Breast epithelium (tissue), 4 donors: ENCODE measurements at regions not wholly inside any gene's neighbourhood (a gene's known extent, or its start where the extent isn't known, plus 50 kb on each side); places are given as distances from the start of the nearest gene placed in this dataset.

Experiments
- DNase-seq, 2 donors: peaks; one replicate each; pipeline ENCODE4 v3.0.0-alpha.2; 2019; ENCODE audit warnings: low spot score in 2 of 2
- H3K27ac ChIP-seq, 2 donors: fragments of 200-600 bp; sonication (generic) in 1 of 2; one replicate each; pipeline ENCODE4 v1.5.1; 2016 to 2019; ENCODE audit warnings: mild to moderate bottlenecking in 1 of 2
- H3K27me3 ChIP-seq, 2 donors: fragments of 200-600 bp; sonication (generic) in 1 of 2; one replicate each; pipeline versions ENCODE4 v1.5.1 to v1.6.0; 2017 to 2019; ENCODE audit warnings: control low read depth in 1 of 2, mild to moderate bottlenecking in 1 of 2
- H3K36me3 ChIP-seq: fragments of 200-600 bp; one replicate; pipeline ENCODE4 v1.5.1; 2019
- H3K4me1 ChIP-seq, 2 donors: fragments of 200-600 bp; sonication (generic); one replicate each; pipeline ENCODE4 v1.5.1; 2016 to 2019; ENCODE audit warnings: control low read depth in 1 of 2
- H3K4me3 ChIP-seq, 3 donors: fragments of 200-600 bp; sonication (generic); 1 replicate in 2 of 3; 2 replicates in 1 of 3; pipeline ENCODE4 v1.5.1; 2016 to 2019; ENCODE audit warnings: mild to moderate bottlenecking in 3 of 3, moderate library complexity in 2 of 3
- H3K9me3 ChIP-seq, 2 donors: fragments of 200-600 bp; sonication (generic) in 1 of 2; one replicate each; pipeline ENCODE4 v1.5.1; 2016 to 2019; ENCODE audit warnings: control low read depth in 1 of 2
- POLR2A ChIP-seq: fragments of 450-650 bp; IDR thresholded peaks from one replicate; pipeline ENCODE4 v1.6.1; 2016; ENCODE audit warnings: antibody characterized with exemption, mild to moderate bottlenecking, moderate library complexity
- POLR2AphosphoS5 ChIP-seq, 3 donors: sonication (generic); formaldehyde crosslinking; IDR thresholded peaks; one replicate each; pipeline ENCODE4 v1.6.1; 2017; ENCODE audit warnings: antibody characterized with exemption in 3 of 3
- intact Hi-C: fragments of 100-400 bp; cut with DNase I; formaldehyde crosslinking; loops from one replicate; pipeline ENCODE4 v1.15.1; 2023; ENCODE audit warnings: low total_unique reads
- TF ChIP-seq, protein P1 (sequence below), 3 donors: fragments of 450-650 bp; IDR thresholded peaks; one replicate each; pipeline ENCODE4 v1.5.1; 2016 to 2017; ENCODE audit warnings: antibody characterized with exemption in 3 of 3, mild to moderate bottlenecking in 3 of 3, moderate library complexity in 3 of 3

DNA sequence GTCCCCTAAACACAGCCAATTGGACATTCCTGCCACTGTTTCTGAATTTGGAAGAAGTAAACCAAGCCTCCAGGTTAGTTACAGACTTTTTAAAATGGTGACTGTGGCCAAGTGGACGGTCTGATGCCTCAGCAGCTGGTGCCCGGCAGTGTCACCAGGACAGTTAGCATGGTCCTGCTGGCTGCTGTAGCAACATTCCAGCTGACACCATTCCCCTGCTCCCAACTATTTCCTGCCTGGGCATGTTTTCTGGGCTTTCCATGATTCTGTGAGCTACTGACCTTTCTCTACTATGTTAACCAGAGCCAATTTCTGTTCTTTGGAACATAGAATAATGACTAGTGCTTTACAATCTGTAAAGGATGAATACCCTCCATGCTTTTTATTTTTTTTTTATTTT, 95.0 kb downstream of the TLR5 start:
- Histone ChIP-seq H3K9me3 (peaks cover 0 to 19% of the 10 kb centered on the region in 2 donors), H3K4me1 (no peaks in the 10 kb centered on the region), H3K27me3 (no peaks in the 10 kb centered on the region), H3K36me3 (no peaks in the 10 kb centered on the region), H3K4me3 (no peak overlapping the region), H3K27ac (no peak overlapping the region)
- DNase-seq: peak in 1 of 2 donors; percentile 46
- intact Hi-C loops: no loop called here
- TF ChIP-seq POLR2A: no peak
- TF ChIP-seq, protein P1, sequence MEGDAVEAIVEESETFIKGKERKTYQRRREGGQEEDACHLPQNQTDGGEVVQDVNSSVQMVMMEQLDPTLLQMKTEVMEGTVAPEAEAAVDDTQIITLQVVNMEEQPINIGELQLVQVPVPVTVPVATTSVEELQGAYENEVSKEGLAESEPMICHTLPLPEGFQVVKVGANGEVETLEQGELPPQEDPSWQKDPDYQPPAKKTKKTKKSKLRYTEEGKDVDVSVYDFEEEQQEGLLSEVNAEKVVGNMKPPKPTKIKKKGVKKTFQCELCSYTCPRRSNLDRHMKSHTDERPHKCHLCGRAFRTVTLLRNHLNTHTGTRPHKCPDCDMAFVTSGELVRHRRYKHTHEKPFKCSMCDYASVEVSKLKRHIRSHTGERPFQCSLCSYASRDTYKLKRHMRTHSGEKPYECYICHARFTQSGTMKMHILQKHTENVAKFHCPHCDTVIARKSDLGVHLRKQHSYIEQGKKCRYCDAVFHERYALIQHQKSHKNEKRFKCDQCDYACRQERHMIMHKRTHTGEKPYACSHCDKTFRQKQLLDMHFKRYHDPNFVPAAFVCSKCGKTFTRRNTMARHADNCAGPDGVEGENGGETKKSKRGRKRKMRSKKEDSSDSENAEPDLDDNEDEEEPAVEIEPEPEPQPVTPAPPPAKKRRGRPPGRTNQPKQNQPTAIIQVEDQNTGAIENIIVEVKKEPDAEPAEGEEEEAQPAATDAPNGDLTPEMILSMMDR (IDR thresholded peaks at IDR 0.05): no peak
- no peak for TF ChIP-seq POLR2AphosphoS5 (IDR thresholded peaks at IDR 0.05)

DNA sequence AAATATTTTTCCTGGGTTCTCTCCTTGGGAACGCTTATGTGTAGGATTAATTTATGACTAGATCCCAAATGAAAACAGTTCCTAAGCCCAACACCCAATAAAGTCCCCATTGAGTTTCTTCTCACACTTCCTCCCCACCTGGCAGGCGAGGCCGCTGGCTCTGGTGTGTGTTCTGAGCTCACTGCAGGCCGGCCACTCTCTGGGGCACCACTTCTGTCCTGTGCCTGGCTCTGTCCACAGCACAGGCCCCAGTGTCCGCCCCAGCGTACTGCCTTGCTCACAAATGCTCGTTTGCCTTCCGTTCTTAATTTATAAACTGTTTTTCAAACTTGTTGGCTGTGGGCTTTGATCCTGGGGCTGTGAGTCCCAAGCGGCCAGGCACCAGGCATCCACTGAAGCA, 90.6 kb downstream of the TLR5 start:
- intact Hi-C loops: no loop called here
- H3K4me3 ChIP-seq: no peak overlapping the region
- no peak overlapping the region for H3K27ac ChIP-seq
- H3K4me1 ChIP-seq: no peaks in the 10 kb centered on the region
- no peaks in the 10 kb centered on the region for H3K36me3 ChIP-seq
- DNase-seq: no peak
- H3K27me3 ChIP-seq: no peaks in the 10 kb centered on the region
- TF ChIP-seq POLR2AphosphoS5 (IDR thresholded peaks at IDR 0.05): no peak
- H3K9me3 ChIP-seq: no peaks in the 10 kb centered on the region

DNA sequence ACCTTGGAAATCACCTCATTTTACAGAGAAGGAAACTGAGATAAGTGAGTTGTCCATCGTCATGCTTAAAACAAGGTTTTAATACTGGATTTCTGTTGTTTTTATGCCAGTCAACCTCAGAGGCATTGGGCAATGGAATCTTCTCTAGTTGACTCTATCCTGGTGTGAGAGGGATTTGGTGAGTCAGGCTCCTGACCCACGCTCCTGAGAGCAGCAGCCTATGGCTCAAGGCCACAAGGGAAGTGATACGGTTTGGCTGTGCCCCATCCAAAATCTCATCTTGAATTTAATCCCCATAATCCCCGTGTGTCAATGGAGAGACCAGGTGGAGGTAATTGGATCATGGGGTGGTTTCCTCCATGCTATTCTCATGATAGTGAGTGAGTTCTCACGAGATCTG, 90.1 kb downstream of the TLR5 start:
- Histone ChIP-seq H3K4me1 (no peaks in the 10 kb centered on the region), H3K36me3 (no peaks in the 10 kb centered on the region), H3K27me3 (no peaks in the 10 kb centered on the region), H3K4me3 (no peak overlapping the region), H3K27ac (no peak overlapping the region), H3K9me3 (no peaks in the 10 kb centered on the region)
- intact Hi-C loops: no loop called here
- TF ChIP-seq POLR2A (no peak), POLR2AphosphoS5 (IDR thresholded peaks at IDR 0.05) (no peak)
- TF ChIP-seq, protein P1 (IDR thresholded peaks at IDR 0.05): no peak
- no peak for DNase-seq

DNA sequence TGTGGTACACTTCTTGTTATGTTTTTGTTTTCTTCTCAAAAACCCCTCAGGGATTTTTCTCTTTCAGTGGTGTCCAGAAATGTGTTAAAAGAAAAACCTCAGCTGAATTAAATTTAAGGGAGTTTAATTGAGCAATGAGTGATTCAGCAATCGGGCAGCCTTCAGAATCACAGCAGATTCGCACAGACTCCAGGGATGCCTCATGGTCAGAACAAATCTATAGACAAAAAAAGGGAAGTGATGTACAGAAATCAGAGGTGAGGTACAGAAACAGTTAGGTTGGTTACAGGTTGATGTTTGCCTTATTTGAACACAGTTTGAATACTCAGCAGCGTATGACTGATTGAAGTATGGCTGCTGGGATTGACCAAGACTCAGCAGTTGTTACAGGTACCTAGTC, 86.2 kb downstream of the TLR5 start:
- no peak for DNase-seq
- Histone ChIP-seq H3K4me1 (no peaks in the 10 kb centered on the region), H3K27ac (no peak overlapping the region), H3K27me3 (no peaks in the 10 kb centered on the region), H3K36me3 (no peaks in the 10 kb centered on the region), H3K4me3 (no peak overlapping the region), H3K9me3 (no peaks in the 10 kb centered on the region)
- intact Hi-C loops: no loop called here
- TF ChIP-seq POLR2A: no peak
- TF ChIP-seq, protein P1 (IDR thresholded peaks at IDR 0.05): no peak
- TF ChIP-seq POLR2AphosphoS5 (IDR thresholded peaks at IDR 0.05): no peak

DNA sequence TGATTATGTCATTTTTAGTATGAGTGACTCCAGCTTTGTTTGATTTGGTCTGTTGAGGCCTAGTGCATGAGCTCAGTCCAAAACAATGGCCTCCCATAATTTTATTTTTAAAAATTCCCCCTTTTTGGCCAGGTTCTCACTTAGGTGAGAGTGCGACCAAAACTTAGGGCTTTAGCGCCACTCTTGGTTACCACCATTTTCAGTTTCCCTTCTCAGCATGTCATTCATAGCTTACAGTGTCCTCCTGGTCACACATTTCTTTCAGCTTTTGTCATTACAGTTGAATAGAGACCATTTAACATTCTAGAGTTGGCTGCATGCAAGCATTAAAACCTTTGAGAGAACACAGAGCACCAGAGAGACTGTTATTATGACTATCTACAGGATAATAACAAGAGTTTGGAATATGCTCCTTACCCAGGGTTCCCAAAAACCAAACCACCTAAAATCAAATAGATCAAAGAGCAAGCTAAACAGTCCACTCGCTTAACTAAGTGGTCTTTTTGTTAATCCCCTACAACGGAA, 85.4 kb downstream of the TLR5 start:
- no peaks in the 10 kb centered on the region for H3K27me3 ChIP-seq
- H3K36me3 ChIP-seq: no peaks in the 10 kb centered on the region
- intact Hi-C loops: no loop called here
- no peak for DNase-seq
- no peak overlapping the region for H3K4me3 ChIP-seq
- H3K27ac ChIP-seq: no peak overlapping the region
- TF ChIP-seq POLR2AphosphoS5 (IDR thresholded peaks at IDR 0.05) (no peak), POLR2A (no peak)
- TF ChIP-seq, protein P1 (IDR thresholded peaks at IDR 0.05): no peak
- no peaks in the 10 kb centered on the region for H3K9me3 ChIP-seq
- H3K4me1 ChIP-seq: no peaks in the 10 kb centered on the region
